NT2/D1 (cell line): ENCODE measurements at regions not wholly inside any gene's neighbourhood (a gene's known extent, or its start where the extent isn't known, plus 50 kb on each side); places are given as distances from the start of the nearest gene placed in this dataset.
"Not testable (repeated sequence)": the region's sequence is repeated elsewhere in the genome, so short reads cannot be mapped to it uniquely, and the experiment has no call there.

ENCODE experiments used
- DNase-seq: peaks from one replicate; pipeline ENCODE4 v3.0.0-alpha.2; 2011; ENCODE audit warnings: low read depth, low spot score
- H3K27me3 ChIP-seq: 2 replicates; pipeline ENCODE4 v1.6.0; 2011; ENCODE audit warnings: mild to moderate bottlenecking; ENCODE audit not compliant: insufficient read length, insufficient read depth
- H3K36me3 ChIP-seq: 2 replicates; pipeline ENCODE4 v1.6.1; 2011; ENCODE audit warnings: mild to moderate bottlenecking, low read length, mixed read lengths; ENCODE audit not compliant: insufficient read depth, insufficient read length
- H3K4me1 ChIP-seq: 2 replicates; pipeline ENCODE4 v1.5.1; 2011; ENCODE audit not compliant: insufficient read depth, insufficient read length
- H3K4me3 ChIP-seq: 2 replicates; pipeline ENCODE4 v1.5.1; 2011; ENCODE audit warnings: low read depth; ENCODE audit not compliant: insufficient read length
- H3K9ac ChIP-seq: 2 replicates; pipeline ENCODE4 v1.6.0; 2011; ENCODE audit warnings: low read depth; ENCODE audit not compliant: insufficient read length
- H3K9me3 ChIP-seq: 2 replicates; pipeline ENCODE4 v1.5.1; 2011; ENCODE audit warnings: mild to moderate bottlenecking, low read length; ENCODE audit not compliant: insufficient read depth
- SUZ12 ChIP-seq: IDR thresholded peaks from 2 replicates; pipeline ENCODE4 v1.6.1; 2011; ENCODE audit not compliant: insufficient read length, insufficient read depth; ENCODE audit errors: extremely low read depth
- YY1 ChIP-seq: IDR thresholded peaks from 2 replicates; pipeline ENCODE4 v1.6.1; 2011; ENCODE audit not compliant: insufficient read length, insufficient read depth
- ZNF274 ChIP-seq: IDR thresholded peaks from 2 replicates; pipeline ENCODE4 v1.6.1; 2011; ENCODE audit warnings: mild to moderate bottlenecking, low read depth, low read length

DNA sequence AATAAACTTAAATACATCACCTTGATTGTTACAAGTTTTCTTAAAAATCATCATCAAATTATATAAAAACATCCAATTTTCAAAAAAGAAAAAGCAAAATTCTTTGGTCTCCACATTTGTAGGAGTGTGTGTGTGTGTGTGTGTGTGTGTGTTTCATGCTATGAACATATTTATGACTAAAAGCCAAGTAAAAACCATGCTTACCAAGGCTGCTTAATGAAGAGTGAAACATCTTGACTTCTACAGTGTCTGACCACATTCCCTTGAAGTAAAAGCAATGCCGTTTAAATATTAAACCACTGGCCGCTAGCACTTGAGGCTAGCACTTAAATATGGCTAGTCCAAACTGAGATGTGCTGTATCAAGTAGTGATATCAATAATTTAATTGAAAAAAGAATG is 549.1 kb upstream of the CCNG1 start:
- no peaks in the 10 kb centered on the region for H3K36me3 ChIP-seq
- H3K27me3 ChIP-seq, result no peaks in the 10 kb centered on the region
- no peak overlapping the region for H3K9ac ChIP-seq
- no peak overlapping the region for H3K4me3 ChIP-seq
- TF ChIP-seq SUZ12 (no peak), YY1 (no peak), ZNF274 (no peak)
- no peaks in the 10 kb centered on the region for H3K4me1 ChIP-seq
- H3K9me3 ChIP-seq, result no peaks in the 10 kb centered on the region
- no peak for DNase-seq

DNA sequence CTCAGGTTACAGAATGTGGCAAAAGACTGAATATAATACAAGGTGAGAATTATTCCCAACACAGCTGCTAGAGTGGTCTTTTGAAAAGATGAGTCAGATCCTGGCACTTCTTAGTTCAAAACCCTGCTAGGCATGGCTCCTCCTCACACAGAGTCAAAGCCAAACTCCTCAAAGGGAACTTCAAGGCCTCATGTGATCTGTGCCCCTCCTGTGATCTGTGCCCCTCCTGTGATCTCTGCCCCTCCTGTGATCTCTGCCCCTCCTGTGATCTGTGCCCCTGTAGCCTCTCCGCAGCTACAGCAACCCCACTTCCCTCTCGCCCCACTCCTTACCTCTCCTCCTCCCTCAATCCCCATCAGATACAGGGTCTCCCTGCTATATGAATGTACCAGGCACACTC is 525.5 kb upstream of the CCNG1 start:
- no peak for DNase-seq
- no peak overlapping the region for H3K4me3 ChIP-seq
- no peak overlapping the region for H3K9ac ChIP-seq
- no peak for TF ChIP-seq YY1
- TF ChIP-seq ZNF274, result no peak
- no peak for TF ChIP-seq SUZ12
- no peaks in the 10 kb centered on the region for H3K4me1 ChIP-seq
- no peaks in the 10 kb centered on the region for H3K36me3 ChIP-seq
- no peaks in the 10 kb centered on the region for H3K27me3 ChIP-seq
- H3K9me3 ChIP-seq, result no peaks in the 10 kb centered on the region

DNA sequence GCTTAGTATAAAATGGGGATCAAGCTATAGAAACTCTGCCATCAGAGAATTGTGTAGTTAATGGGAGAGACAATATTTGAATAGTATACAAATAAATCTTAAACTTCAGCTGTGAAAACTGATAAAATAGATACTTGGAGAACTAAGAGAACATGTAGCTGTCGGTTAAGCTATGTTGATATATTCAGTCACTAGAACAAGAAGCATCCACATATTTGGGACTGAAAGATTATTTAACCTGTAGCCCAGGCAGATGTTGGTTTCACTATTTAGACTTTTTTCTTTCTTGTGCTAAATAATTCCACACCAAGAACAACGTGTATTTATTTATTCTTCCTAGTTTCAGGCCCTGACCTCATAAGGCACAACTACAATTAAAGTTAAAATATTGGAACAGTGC is 521.0 kb upstream of the CCNG1 start:
- H3K36me3 ChIP-seq, result no peaks in the 10 kb centered on the region
- no peak for DNase-seq
- H3K4me3 ChIP-seq, result no peak overlapping the region
- H3K27me3 ChIP-seq, result no peaks in the 10 kb centered on the region
- no peaks in the 10 kb centered on the region for H3K4me1 ChIP-seq
- H3K9ac ChIP-seq, result no peak overlapping the region
- H3K9me3 ChIP-seq, result no peaks in the 10 kb centered on the region
- TF ChIP-seq SUZ12, result no peak
- TF ChIP-seq YY1, result no peak
- TF ChIP-seq ZNF274, result no peak

DNA sequence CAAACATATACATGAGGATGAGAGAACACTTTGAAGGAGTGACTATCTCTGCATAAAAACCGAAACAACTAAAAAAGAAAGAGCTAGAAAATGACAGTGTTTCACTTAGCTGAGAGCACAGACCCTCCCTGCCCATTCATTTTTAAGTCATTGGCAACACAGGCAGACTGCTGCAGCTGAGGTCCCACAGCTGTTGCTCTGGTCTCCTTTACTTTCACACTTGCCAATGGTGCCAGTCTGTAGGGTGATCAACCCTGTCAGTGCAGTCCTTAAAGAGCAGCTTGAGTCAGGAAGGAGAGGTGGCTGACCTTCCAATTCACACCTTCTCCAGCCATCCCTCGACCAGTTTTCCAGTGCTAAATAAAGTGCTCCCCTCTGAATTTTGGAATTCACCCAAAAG is 508.3 kb upstream of the CCNG1 start:
- Histone ChIP-seq H3K9me3 (no peaks in the 10 kb centered on the region), H3K27me3 (no peaks in the 10 kb centered on the region), H3K4me3 (no peak overlapping the region), H3K9ac (no peak overlapping the region), H3K36me3 (no peaks in the 10 kb centered on the region), H3K4me1 (no peaks in the 10 kb centered on the region)
- no peak for TF ChIP-seq YY1
- no peak for TF ChIP-seq SUZ12
- TF ChIP-seq ZNF274, result no peak
- DNase-seq, result no peak

DNA sequence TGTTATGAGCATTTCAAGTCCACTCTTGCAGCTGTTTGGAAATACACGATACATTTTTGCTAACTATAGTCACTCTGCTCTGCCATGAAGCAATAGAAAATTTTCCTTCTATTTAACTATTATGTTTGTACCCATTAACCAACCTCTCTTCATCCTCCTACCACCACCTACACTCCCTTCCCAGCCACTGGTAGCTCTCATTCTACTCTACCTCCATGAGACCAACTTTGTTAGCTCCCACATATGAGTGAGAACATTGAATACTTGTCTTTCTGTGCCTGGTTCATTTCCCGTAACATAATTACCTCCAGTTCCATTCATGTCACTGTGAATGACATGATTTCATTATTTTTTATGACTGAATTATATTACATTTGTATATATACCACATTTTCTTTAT is 505.9 kb upstream of the CCNG1 start:
- TF ChIP-seq SUZ12, result no peak
- TF ChIP-seq YY1, result no peak
- TF ChIP-seq ZNF274, result no peak
- no peaks in the 10 kb centered on the region for H3K27me3 ChIP-seq
- H3K9ac ChIP-seq, result no peak overlapping the region
- no peak for DNase-seq
- H3K36me3 ChIP-seq, result no peaks in the 10 kb centered on the region
- H3K9me3 ChIP-seq, result no peaks in the 10 kb centered on the region
- H3K4me1 ChIP-seq, result no peaks in the 10 kb centered on the region
- H3K4me3 ChIP-seq, result no peak overlapping the region

DNA sequence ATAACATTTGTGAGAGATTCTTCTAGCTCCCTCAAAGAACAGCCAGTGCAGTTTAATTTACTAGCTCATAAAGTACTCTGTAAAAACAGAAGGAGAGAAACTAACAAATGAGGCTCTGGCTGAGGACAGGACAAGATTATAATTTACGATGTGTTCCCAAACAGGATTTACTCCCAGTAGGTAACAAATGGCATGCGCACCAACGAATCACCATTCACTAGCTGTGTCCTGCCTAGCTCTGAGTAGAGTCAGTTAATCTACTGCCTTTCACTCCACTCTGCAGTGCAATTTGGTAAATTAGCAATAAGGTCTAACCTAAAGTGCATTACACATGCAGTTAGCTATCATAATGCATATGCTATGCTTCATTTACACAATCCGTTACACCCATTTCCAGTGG is 497.4 kb upstream of the CCNG1 start:
- DNase-seq, result no peak
- Histone ChIP-seq H3K9ac (no peak overlapping the region), H3K4me3 (no peak overlapping the region), H3K4me1 (no peaks in the 10 kb centered on the region), H3K27me3 (no peaks in the 10 kb centered on the region), H3K9me3 (no peaks in the 10 kb centered on the region), H3K36me3 (no peaks in the 10 kb centered on the region)
- TF ChIP-seq ZNF274 (no peak), YY1 (no peak), SUZ12 (no peak)

DNA sequence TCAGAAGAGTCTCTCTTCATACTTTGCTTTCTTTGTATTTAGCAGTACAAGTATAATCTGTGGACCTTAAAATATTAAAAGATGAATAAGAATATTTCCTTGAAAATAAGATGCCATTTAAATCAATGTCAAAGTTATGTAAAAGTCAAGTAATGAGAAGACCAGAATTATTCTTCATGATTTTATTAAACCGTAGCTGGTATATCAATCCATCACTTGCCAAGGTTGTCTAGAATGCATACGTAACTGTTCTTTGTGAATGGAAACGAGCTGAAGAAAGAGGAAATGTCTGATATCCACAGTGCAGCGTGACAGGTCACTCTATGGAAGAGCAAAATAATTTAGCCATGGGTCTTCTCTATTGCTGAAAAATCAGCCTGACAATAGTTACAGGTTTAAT is 488.7 kb upstream of the CCNG1 start:
- no peaks in the 10 kb centered on the region for H3K36me3 ChIP-seq
- no peak overlapping the region for H3K9ac ChIP-seq
- H3K4me1 ChIP-seq, result no peaks in the 10 kb centered on the region
- DNase-seq, result no peak
- H3K27me3 ChIP-seq, result no peaks in the 10 kb centered on the region
- no peak overlapping the region for H3K4me3 ChIP-seq
- H3K9me3 ChIP-seq, result no peaks in the 10 kb centered on the region
- TF ChIP-seq SUZ12 (no peak), ZNF274 (no peak), YY1 (no peak)

DNA sequence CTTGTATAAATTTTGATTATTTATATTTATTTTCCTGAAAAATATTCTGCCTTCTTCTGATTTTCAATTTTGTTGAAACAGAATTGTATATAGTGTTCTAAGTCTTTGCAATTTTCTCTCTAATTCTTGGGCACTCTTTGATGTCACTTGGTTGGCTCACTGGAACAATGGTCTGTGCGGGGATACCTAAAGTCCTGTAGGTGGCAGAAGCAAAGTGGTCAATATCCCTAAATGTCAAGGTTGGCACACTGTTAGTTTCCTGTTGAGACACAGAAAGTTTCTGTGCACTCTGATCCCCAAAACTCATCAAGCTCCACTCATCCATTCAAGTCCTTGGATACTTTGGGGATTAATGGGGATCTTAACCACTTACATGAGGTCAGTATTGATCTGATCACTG is 480.8 kb upstream of the CCNG1 start:
- no peaks in the 10 kb centered on the region for H3K36me3 ChIP-seq
- H3K27me3 ChIP-seq, result no peaks in the 10 kb centered on the region
- H3K4me1 ChIP-seq, result no peaks in the 10 kb centered on the region
- DNase-seq, result no peak
- no peak overlapping the region for H3K9ac ChIP-seq
- TF ChIP-seq SUZ12, result no peak
- no peak for TF ChIP-seq YY1
- no peak for TF ChIP-seq ZNF274
- no peak overlapping the region for H3K4me3 ChIP-seq
- no peaks in the 10 kb centered on the region for H3K9me3 ChIP-seq

DNA sequence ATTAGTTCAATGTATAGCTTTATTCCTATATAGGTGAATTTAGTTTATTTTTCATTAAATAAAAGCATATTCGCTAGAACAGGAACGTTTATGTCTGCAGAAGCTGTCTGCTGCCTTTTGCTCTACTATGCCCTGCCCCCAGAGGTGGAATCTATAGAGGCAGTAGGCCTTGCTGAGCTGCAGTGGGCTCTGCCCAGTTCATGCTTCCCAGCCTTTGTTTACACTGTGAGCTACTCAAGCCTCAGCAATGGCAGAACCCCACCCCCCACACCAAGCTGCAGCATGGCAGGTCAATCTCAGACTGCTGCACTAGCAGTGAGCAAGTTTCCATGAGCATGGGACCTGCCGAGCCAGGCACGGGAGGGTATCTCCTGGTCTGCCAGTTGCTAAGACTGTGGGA is 473.3 kb upstream of the CCNG1 start:
- H3K9me3 ChIP-seq, H3K4me3 ChIP-seq, H3K9ac ChIP-seq, H3K27me3 ChIP-seq, H3K36me3 ChIP-seq, H3K4me1 ChIP-seq: not testable (repeated sequence)
- DNase-seq, result peak; percentile 11
